Neural progenitor cell (in vitro differentiated cells): ENCODE measurements at regions not wholly inside any gene's neighbourhood (a gene's known extent, or its start where the extent isn't known, plus 50 kb on each side); places are given as distances from the start of the nearest gene placed in this dataset.

Source experiments
- CTCF ChIP-seq: fragments of 200-600 bp; sonication (generic); IDR thresholded peaks from 2 replicates; pipeline ENCODE4 v1.5.1; 2017; ENCODE audit warnings: antibody characterized with exemption, mild to moderate bottlenecking
- EZH2 ChIP-seq: fragments of 200-600 bp; sonication (generic); IDR thresholded peaks from 2 replicates; pipeline ENCODE4 v1.6.1; 2017; ENCODE audit warnings: antibody characterized with exemption, mild to moderate bottlenecking, moderate library complexity

DNA sequence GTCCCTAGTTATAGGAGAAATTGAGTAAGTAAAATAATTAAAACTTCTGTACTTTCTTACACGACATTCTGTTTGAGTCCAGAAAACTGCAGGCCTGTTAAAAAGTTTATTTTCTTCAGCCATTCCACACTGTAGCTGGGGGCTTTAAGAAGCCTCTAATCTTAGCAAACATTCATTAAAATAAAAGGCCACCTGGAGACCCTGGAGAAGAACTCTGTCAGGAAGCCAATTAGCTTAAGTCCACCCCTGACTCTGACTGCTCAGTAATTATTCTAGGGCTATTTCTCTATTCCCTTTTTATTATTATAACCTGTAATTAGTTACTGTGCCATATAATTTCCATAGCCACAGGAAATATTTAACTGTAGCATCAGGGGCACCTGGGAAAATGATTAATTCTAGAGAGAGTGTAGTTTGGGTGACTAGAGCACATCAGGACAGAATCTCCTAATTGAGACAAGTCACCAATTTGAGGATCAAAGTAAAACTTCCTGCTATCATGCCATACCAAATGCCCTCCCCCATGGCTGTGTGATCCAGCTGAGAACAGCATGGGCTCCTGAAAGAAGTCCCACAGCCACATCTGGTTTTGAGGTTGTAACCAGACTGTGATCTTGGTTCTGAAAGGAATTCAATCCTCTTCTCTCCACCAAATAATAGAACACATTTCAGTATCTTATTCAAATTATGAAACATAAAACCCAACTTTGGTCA, 1302.3 kb downstream of the XPNPEP1 start:
- TF ChIP-seq CTCF (no peak), EZH2 (no peak)
